ENCODE measurements at regions not wholly inside any gene's neighbourhood (a gene's known extent, or its start where the extent isn't known, plus 50 kb on each side); places are given as distances from the start of the nearest gene placed in this dataset.

GRCh38 chr4:13892739-13893105 lies 265.2 kb upstream of the BOD1L1 start:
- no peak overlapping the region for H3K4me2 ChIP-seq (ENCODE audit: insufficient read depth in 1 of 2, low read depth in 2 of 2, low read length in 2 of 2)
- H3K79me2 ChIP-seq (ENCODE audit: control insufficient read depth in 1 of 2, insufficient read depth in 2 of 2, low read length in 2 of 2): no peaks in the 10 kb centered on the region
- H2BK20ac ChIP-seq (ENCODE audit: low read length): no peak overlapping the region
- H4K20me1 ChIP-seq (replicated peaks in 1 of 2; ENCODE audit: control insufficient read depth in 1 of 2, insufficient read depth in 2 of 2, low read length in 2 of 2): no peaks in the 10 kb centered on the region
- no peak overlapping the region for H3K27ac ChIP-seq (ENCODE audit: low read depth, low read length)
- no peaks in the 10 kb centered on the region for H3K4me1 ChIP-seq (replicated peaks in 1 of 4; ENCODE audit: control insufficient read depth in 3 of 4, insufficient read depth in 4 of 4, low read length in 3 of 4)
- no peak for FAIRE-seq
- ChIA-PET POLR2A (ENCODE audit: partially characterized antibody) (no interaction called here), CTCF (ENCODE audit: partially characterized antibody) (interaction anchor here (1.4 kb wide), 1 partner anchor 14 kb away, joined by 5 read pairs; no protein-coding TSS in a partner anchor)
- H4K91ac ChIP-seq (replicated peaks; ENCODE audit: insufficient read length, low read length): no peak overlapping the region
- H2BK15ac ChIP-seq (ENCODE audit: low read length): no peak overlapping the region
- no peak overlapping the region for H3K4me3 ChIP-seq (ENCODE audit: extremely low read depth in 1 of 4, insufficient read depth in 2 of 4, low read depth in 3 of 4, low read length in 4 of 4)
- no peak overlapping the region for H3K4ac ChIP-seq (replicated peaks; ENCODE audit: insufficient read length, low read depth, low read length)
- H2AFZ ChIP-seq (ENCODE audit: low read length): no peak overlapping the region
- no peak overlapping the region for H2BK120ac ChIP-seq (replicated peaks; ENCODE audit: low read depth, low read length)
- H2BK12ac ChIP-seq (ENCODE audit: low read depth, low read length): no peak overlapping the region
- H4K8ac ChIP-seq (ENCODE audit: extremely low read depth, insufficient read depth, low read length): no peak overlapping the region
- no peaks in the 10 kb centered on the region for H3K27me3 ChIP-seq (replicated peaks in 1 of 4; ENCODE audit: control insufficient read depth in 3 of 4, extremely low read depth in 1 of 4, insufficient read depth in 3 of 4, low read length in 3 of 4)
- no peak overlapping the region for H3K18ac ChIP-seq (ENCODE audit: extremely low read depth, low read length)
- no peak overlapping the region for H3K14ac ChIP-seq (ENCODE audit: insufficient read length)
- H4K5ac ChIP-seq (ENCODE audit: insufficient read length, low read depth, low read length): no peak overlapping the region
- H2BK5ac ChIP-seq (ENCODE audit: low read depth, low read length): no peak overlapping the region
- no peak overlapping the region for H2AK5ac ChIP-seq (ENCODE audit: low read depth, low read length)
- H3K36me3 ChIP-seq (ENCODE audit: control insufficient read depth in 2 of 4, insufficient read depth in 4 of 4, low read length in 3 of 4): no peaks in the 10 kb centered on the region
- no peak for DNase-seq (ENCODE audit: low read depth in 1 of 2, low spot score in 2 of 2)
- H3K23ac ChIP-seq (ENCODE audit: insufficient read length): no peak overlapping the region
- H3K79me1 ChIP-seq (ENCODE audit: low read depth, low read length): no peaks in the 10 kb centered on the region
- H3K56ac ChIP-seq (replicated peaks; ENCODE audit: insufficient read length, low read depth, low read length): no peak overlapping the region
- H3K23me2 ChIP-seq (ENCODE audit: low read depth, low read length): no peaks in the 10 kb centered on the region
- no peak overlapping the region for H3K9ac ChIP-seq (replicated peaks in 1 of 4; ENCODE audit: extremely low read depth in 1 of 4, low read depth in 3 of 4, low read length in 3 of 4)
- WGBS, 2 experiments (ENCODE audit: extremely low coverage in 1 of 2, insufficient coverage in 1 of 2, insufficient read length in 1 of 2, insufficient replicate concordance in 2 of 2, low coverage in 1 of 2, low lambda C conversion rate in 2 of 2, missing lambda C conversion rate in 1 of 2): 86% methylated on average over 1 of the region's 1 CpG; no CpG with 5 or more reads in 1 of the 2 experiments
- no peaks in the 10 kb centered on the region for H3K9me3 ChIP-seq (ENCODE audit: insufficient read depth in 2 of 2, low read depth in 1 of 2, low read length in 1 of 2)
- TF ChIP-seq RFX5 (IDR thresholded peaks at IDR 0.05; ENCODE audit: borderline replicate concordance, low read depth, low read length): no peak
- TF ChIP-seq E2F6 (IDR thresholded peaks at IDR 0.05): no peak
- TF ChIP-seq RNF2 (IDR thresholded peaks at IDR 0.05; ENCODE audit: borderline replicate concordance, low read depth, low read length, missing control alignments, poor library complexity, severe bottlenecking): no peak
- TF ChIP-seq RAD21 (IDR thresholded peaks at IDR 0.05 in 1 of 2, conservative IDR thresholded peaks at IDR 0.05 in 1 of 2; ENCODE audit: low read depth in 2 of 2, low read length in 2 of 2): no peak
- TF ChIP-seq SRF (IDR thresholded peaks at IDR 0.05; ENCODE audit: low read depth, low read length): no peak
- no peak for TF ChIP-seq JUN (IDR thresholded peaks at IDR 0.05; ENCODE audit: low read depth, low read length)
- TF ChIP-seq GTF2F1 (IDR thresholded peaks at IDR 0.05; ENCODE audit: borderline replicate concordance, low read depth, low read length): no peak
- no peak for TF ChIP-seq HDAC6 (IDR thresholded peaks at IDR 0.05; ENCODE audit: low read depth, low read length)
- no peak for TF ChIP-seq BRCA1 (IDR thresholded peaks at IDR 0.05; ENCODE audit: low read depth, low read length)
- TF ChIP-seq RXRA (IDR thresholded peaks at IDR 0.05; ENCODE audit: insufficient read depth, low read depth, low read length): no peak
- no peak for TF ChIP-seq BCL11A (IDR thresholded peaks at IDR 0.05; ENCODE audit: low read depth in 2 of 2, low read length in 2 of 2)
- TF ChIP-seq CHD2 (IDR thresholded peaks at IDR 0.05; ENCODE audit: low read length): no peak
- TF ChIP-seq ATF3 (IDR thresholded peaks at IDR 0.05; ENCODE audit: insufficient read depth, low read depth, low read length): no peak

Measured in H1 (cell line).